ENCODE measurements at regions not wholly inside any gene's neighbourhood (a gene's known extent, or its start where the extent isn't known, plus 50 kb on each side); places are given as distances from the start of the nearest gene placed in this dataset.

- no peak for DNase-seq
Observed at GRCh38 chr15:60218256-60218655, 179.5 kb downstream of the ANXA2 start.

GRCh38 chr15:60219866-60220265 is 177.9 kb downstream of the ANXA2 start:
- no peak for DNase-seq

GRCh38 chr15:60221356-60221755 is 176.4 kb downstream of the ANXA2 start:
- DNase-seq = no peak

- no peak for DNase-seq
Observed at GRCh38 chr15:60222404-60222803, 175.4 kb downstream of the ANXA2 start.

- DNase-seq = peak; percentile 18
Observed at GRCh38 chr15:60223176-60223575, 174.6 kb downstream of the ANXA2 start.

GRCh38 chr15:60226924-60227323 is 170.9 kb downstream of the ANXA2 start:
- DNase-seq = no peak

GRCh38 chr15:60228101-60228500 is 169.7 kb downstream of the ANXA2 start:
- DNase-seq = no peak

- DNase-seq = no peak
Observed at GRCh38 chr15:60228619-60229018, 169.2 kb downstream of the ANXA2 start.

GRCh38 chr15:60235951-60236710 is 161.7 kb downstream of the ANXA2 start:
- DNase-seq = no peak

- DNase-seq = no peak
Observed at GRCh38 chr15:60237446-60237845, 160.3 kb downstream of the ANXA2 start.

- DNase-seq = no peak
Observed at GRCh38 chr15:60243769-60244168, 154.0 kb downstream of the ANXA2 start.

- DNase-seq = no peak
Observed at GRCh38 chr15:60244813-60245212, 153.0 kb downstream of the ANXA2 start.

GRCh38 chr15:60250316-60250715 is 147.5 kb downstream of the ANXA2 start:
- no peak for DNase-seq

- DNase-seq = no peak
Observed at GRCh38 chr15:60251300-60252070, 146.3 kb downstream of the ANXA2 start.

- DNase-seq = no peak
Observed at GRCh38 chr15:60254416-60254815, 143.4 kb downstream of the ANXA2 start.

GRCh38 chr15:60255390-60255789 is 142.4 kb downstream of the ANXA2 start:
- DNase-seq = no peak

GRCh38 chr15:60257591-60258159 is 140.1 kb downstream of the ANXA2 start:
- DNase-seq = no peak

GRCh38 chr15:60259469-60259868 is 138.3 kb downstream of the ANXA2 start:
- no peak for DNase-seq

- DNase-seq = no peak
Observed at GRCh38 chr15:60264088-60264487, 133.7 kb downstream of the ANXA2 start.

- no peak for DNase-seq
Observed at GRCh38 chr15:60264566-60264965, 133.2 kb downstream of the ANXA2 start.

GRCh38 chr15:60265057-60265456 is 132.7 kb downstream of the ANXA2 start:
- DNase-seq = no peak

- DNase-seq = no peak
Observed at GRCh38 chr15:60272623-60273022, 125.2 kb downstream of the ANXA2 start.

- DNase-seq = no peak
Observed at GRCh38 chr15:60275624-60276023, 122.2 kb downstream of the ANXA2 start.

GRCh38 chr15:60278879-60279278 is 118.9 kb downstream of the ANXA2 start:
- no peak for DNase-seq

Data from NCI-H1105 (cell line).